ENCODE measurements at regions not wholly inside any gene's neighbourhood (a gene's known extent, or its start where the extent isn't known, plus 50 kb on each side); places are given as distances from the start of the nearest gene placed in this dataset.

DNA sequence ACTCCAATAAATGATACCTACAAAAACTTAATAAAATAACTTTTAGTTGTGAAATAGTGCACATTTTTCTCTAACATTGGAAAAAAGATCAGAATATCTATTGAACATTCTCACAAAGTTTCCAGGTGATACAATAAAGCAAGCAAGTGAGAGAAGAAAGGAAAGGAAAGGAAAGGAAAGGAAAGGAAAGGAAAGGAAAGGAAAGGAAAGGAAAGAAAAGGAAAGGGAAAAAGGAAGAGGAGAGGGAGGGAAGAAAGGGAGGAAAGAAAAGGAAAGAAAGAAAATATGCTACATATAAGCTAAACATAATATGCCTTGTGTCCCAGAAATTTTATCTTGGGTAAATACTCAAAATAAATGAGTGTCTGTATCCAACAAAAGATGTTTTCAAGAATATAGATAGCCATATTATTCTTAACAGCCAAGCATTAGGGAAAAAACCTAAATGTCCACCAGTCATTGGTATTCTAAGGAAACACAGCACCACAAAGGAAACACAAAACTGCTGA, 510.2 kb upstream of the ZWINT start:
- TF ChIP-seq, protein P1, sequence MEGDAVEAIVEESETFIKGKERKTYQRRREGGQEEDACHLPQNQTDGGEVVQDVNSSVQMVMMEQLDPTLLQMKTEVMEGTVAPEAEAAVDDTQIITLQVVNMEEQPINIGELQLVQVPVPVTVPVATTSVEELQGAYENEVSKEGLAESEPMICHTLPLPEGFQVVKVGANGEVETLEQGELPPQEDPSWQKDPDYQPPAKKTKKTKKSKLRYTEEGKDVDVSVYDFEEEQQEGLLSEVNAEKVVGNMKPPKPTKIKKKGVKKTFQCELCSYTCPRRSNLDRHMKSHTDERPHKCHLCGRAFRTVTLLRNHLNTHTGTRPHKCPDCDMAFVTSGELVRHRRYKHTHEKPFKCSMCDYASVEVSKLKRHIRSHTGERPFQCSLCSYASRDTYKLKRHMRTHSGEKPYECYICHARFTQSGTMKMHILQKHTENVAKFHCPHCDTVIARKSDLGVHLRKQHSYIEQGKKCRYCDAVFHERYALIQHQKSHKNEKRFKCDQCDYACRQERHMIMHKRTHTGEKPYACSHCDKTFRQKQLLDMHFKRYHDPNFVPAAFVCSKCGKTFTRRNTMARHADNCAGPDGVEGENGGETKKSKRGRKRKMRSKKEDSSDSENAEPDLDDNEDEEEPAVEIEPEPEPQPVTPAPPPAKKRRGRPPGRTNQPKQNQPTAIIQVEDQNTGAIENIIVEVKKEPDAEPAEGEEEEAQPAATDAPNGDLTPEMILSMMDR (IDR thresholded peaks at IDR 0.05), result no peak
- TF ChIP-seq EP300 (IDR thresholded peaks at IDR 0.05), result no peak

All from tibial nerve (tissue), 4 donors.